Smooth muscle cell of the brain vasculature (primary cell): ENCODE measurements at regions not wholly inside any gene's neighbourhood (a gene's known extent, or its start where the extent isn't known, plus 50 kb on each side); places are given as distances from the start of the nearest gene placed in this dataset.

ENCODE experiments used
- DNase-seq: peaks from one replicate; pipeline ENCODE4 v3.0.0-alpha.2; 2012; ENCODE audit warnings: low read depth, low spot score

- DNase-seq = no peak
Observed at GRCh38 chr6:8780653-8781052, 345.3 kb upstream of the SLC35B3 start.

GRCh38 chr6:8764733-8765132 lies 329.4 kb upstream of the SLC35B3 start:
- DNase-seq = no peak

GRCh38 chr6:8760951-8761350 lies 325.6 kb upstream of the SLC35B3 start:
- DNase-seq = no peak

- no peak for DNase-seq
Observed at GRCh38 chr6:8758412-8758811, 323.1 kb upstream of the SLC35B3 start.

GRCh38 chr6:8750627-8751026 lies 315.3 kb upstream of the SLC35B3 start:
- no peak for DNase-seq

GRCh38 chr6:8749465-8749864 lies 314.1 kb upstream of the SLC35B3 start:
- no peak for DNase-seq

- DNase-seq = no peak
Observed at GRCh38 chr6:8743170-8743745, 307.9 kb upstream of the SLC35B3 start.

GRCh38 chr6:8739454-8739853 lies 304.1 kb upstream of the SLC35B3 start:
- DNase-seq = no peak

GRCh38 chr6:8738951-8739350 lies 303.6 kb upstream of the SLC35B3 start:
- DNase-seq = no peak

GRCh38 chr6:8736156-8736895 lies 301.0 kb upstream of the SLC35B3 start:
- DNase-seq = no peak

- no peak for DNase-seq
Observed at GRCh38 chr6:8733879-8734278, 298.5 kb upstream of the SLC35B3 start.

GRCh38 chr6:8731874-8732273 lies 296.5 kb upstream of the SLC35B3 start:
- DNase-seq = no peak

GRCh38 chr6:8710668-8711431 lies 275.5 kb upstream of the SLC35B3 start:
- DNase-seq = no peak

GRCh38 chr6:8707956-8708772 lies 272.8 kb upstream of the SLC35B3 start:
- DNase-seq = no peak

GRCh38 chr6:8707369-8707768 lies 272.0 kb upstream of the SLC35B3 start:
- no peak for DNase-seq

GRCh38 chr6:8705435-8706020 lies 270.2 kb upstream of the SLC35B3 start:
- DNase-seq = no peak

- DNase-seq = no peak
Observed at GRCh38 chr6:8703059-8703458, 267.7 kb upstream of the SLC35B3 start.

- no peak for DNase-seq
Observed at GRCh38 chr6:8688821-8689220, 253.5 kb upstream of the SLC35B3 start.

GRCh38 chr6:8686077-8686476 lies 250.7 kb upstream of the SLC35B3 start:
- no peak for DNase-seq

- no peak for DNase-seq
Observed at GRCh38 chr6:8683204-8683603, 247.9 kb upstream of the SLC35B3 start.

- DNase-seq = no peak
Observed at GRCh38 chr6:8679823-8680222, 244.5 kb upstream of the SLC35B3 start.

- DNase-seq = no peak
Observed at GRCh38 chr6:8678466-8678865, 243.1 kb upstream of the SLC35B3 start.
